ENCODE measurements at regions not wholly inside any gene's neighbourhood (a gene's known extent, or its start where the extent isn't known, plus 50 kb on each side); places are given as distances from the start of the nearest gene placed in this dataset.

- no peak for TF ChIP-seq CTCF (IDR thresholded peaks at IDR 0.05; ENCODE audit: insufficient read depth, low read depth, low read length)
- no peak for TF ChIP-seq EZH2 (IDR thresholded peaks at IDR 0.05; ENCODE audit: insufficient read depth, low read length)
These were observed 1402.8 kb downstream of the RAPGEF2 start for GRCh38 chr4:160505724-160506123.
